CD4-positive, alpha-beta T cell treated with Interleukin-1 beta for 1 hour (primary cell): ENCODE measurements at regions not wholly inside any gene's neighbourhood (a gene's known extent, or its start where the extent isn't known, plus 50 kb on each side); places are given as distances from the start of the nearest gene placed in this dataset.

Source experiments
- DNase-seq, 2 donors: peaks; one replicate each; pipeline ENCODE4 v3.0.0-alpha.2; 2020 to 2022

DNA sequence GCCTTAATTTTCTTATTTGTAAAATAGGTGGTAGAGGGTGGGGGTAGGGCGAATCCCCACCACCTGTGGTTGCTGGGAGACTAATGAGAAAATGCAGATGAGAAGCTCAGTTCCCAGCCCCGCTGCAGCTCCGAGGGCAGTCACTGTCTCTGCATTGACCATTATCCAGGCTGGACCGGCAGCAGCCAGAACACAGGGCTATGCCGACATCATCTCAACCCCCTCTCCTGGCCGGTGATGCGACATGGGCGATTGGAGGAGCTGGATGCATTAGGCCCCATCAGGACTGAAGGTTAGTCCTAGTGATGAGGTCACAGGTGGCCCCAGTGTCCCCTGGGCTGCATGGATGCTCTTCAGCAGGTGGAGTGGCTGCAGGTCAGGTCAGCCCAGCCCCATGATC, 412.4 kb downstream of the CTTN start:
- no peak for DNase-seq

DNA sequence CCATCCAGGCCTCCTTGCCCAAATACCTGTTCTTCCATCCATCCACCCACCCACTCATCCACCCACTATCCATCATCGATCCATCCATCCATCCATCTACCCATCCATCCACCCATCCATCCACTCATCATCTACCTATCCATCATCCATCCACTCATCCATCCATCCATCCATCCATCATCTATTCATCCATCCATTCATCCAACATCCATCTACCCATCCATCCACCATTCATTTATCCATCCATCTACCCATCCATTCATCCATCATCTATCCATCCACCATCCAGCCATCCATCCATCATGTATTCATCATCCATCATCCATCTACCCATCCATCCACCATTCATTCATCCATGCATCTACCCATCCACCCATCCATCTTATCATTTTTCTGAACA, 413.2 kb downstream of the CTTN start:
- no peak for DNase-seq

GRCh38 chr11:70811915-70812314, 413.6 kb downstream of the CTTN start:
- no peak for DNase-seq

DNA sequence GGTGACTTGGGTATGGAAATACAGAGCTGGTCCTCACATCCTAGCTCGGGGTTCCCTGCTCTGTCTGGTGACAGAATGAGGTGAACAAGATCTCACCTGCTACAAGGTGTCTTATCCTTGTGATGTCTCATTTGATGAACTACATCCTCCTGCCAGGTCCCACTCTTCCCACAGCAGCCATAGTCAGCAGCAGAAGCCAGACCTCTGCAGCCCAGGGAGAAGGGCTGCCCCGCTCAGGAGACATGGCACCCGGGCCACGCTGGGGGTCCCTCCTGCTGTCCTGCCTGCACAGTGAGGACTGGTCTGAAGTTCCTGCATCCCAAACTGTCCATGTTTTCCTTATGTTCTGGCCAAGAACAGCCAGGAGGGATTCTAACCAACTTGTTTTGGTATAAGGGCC, 414.1 kb downstream of the CTTN start:
- no peak for DNase-seq

- no peak for DNase-seq
These were observed 415.3 kb downstream of the CTTN start for GRCh38 chr11:70813651-70814050.

DNA sequence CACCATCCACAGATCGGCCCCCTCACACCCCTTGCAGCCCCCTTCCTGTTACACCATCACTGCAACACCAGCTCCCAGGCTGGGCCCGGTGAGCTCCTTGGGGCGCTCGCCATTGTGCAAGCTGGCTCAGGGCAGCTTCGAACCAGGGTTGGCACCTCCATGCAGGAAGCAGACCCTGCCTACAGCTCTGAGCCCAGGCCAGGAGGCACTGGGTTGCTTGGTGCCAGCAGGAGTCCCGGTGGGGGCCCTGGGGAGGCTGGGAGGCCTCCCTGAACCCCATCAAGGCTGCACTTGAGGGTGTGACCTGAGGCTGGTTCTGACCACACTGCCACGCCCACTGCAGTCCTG, 417.1 kb downstream of the CTTN start:
- DNase-seq = no peak

DNA sequence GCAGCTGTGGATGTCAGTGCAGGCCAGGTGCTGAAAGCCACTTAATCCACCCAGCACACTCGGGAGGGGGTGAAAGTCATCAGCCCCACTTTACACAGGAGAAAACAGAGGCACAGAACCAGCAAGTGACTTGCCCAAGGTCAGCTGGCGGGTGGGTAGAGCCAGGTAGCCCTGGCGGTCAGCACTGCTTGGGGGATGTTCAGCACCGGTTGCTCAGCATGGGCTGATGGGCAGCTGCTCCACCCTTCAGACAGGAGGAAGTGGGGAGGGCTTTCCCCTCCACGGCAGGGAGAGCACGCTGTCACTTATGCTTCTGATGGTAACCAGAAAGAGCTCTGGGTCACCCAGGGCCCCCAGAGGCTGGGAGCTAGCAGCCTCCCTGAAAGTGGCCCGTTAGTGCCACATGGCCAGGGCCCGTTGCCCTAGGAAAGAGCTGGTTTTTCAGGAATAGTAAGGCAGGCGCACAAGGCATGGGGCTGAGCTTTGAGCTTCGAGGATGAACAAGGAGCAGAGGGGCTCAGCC, 417.9 kb downstream of the CTTN start:
- no peak for DNase-seq

- DNase-seq = no peak
These were observed 420.0 kb downstream of the CTTN start for GRCh38 chr11:70818351-70818750.

DNA sequence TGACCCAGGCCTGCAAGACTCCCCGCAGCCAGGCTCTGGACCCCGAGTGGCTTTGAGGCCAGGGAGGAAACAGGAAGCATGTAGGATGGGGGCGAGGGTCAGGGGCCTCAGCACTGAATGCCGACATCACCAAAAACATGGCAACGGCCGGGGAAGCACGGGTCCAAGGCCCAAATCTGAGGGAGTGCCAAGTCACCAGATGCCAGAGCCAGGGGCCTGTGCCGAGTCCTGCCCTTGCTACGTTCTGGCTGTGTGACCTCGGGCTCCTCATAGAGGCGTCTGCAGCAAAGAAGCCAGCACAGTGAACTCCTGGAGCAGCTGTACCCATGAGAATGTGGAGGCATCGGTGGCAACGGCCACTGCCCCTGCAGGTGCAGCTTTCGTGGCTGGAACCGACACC, 420.7 kb downstream of the CTTN start:
- DNase-seq = no peak

DNA sequence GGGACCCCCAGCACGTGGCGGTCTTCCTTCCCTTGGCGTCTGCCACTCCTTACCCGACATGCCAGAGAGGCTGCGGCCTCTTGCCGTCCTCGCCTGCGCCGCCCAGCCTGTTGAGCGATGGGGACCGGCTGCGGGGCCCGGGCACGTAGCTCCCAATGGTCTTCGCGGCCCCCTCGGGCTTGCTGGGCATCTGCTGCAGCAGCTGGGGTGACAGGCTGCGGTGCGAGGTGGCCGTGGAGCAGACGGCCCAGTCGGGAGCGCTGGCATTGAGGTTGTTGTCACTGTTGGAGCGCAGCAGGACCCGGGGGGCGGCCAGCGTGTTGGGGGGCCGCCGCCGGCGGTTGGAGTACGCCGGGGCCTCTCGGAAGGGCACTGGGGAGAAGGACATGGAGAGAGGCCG, 422.0 kb downstream of the CTTN start:
- DNase-seq = no peak

DNA sequence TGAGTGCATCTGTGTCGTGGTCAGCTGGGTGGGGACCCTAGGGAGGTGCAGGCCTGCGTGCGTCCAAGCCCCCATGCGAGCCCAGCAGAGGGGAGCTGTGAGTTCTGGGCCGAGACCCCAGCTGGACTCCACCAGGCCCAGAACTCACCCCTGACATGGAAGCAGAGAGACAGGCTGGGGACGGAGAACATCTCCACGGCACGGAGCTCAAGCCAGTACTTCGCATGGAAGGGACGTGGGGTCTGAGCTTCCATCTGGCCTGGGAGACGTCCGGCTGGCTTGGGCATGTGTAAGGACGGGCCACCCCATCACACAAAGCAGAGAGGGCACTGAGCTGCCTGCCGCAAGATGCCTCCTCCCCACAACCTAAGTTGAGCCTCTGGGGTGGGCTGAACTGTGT, 422.4 kb downstream of the CTTN start:
- DNase-seq = no peak

DNA sequence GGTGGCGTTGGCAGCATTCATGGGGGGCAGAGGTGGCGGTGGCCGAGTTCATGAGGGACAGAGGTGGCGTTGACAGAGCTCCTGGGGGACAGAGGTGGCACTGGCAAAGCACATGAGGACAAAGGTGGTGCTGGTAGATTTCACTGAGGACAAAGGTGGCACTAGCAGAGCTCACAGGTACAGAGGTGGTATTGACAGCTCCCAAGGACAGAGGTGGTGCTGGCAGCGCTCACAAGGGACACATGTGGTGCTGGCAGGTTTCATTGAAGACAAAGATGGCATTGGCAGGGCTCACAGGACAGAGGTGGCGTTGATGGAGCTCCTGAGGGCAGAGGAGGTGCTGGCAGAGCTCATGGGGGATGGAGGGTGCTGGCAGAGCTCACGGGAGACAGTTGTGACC, 425.4 kb downstream of the CTTN start:
- no peak for DNase-seq

DNA sequence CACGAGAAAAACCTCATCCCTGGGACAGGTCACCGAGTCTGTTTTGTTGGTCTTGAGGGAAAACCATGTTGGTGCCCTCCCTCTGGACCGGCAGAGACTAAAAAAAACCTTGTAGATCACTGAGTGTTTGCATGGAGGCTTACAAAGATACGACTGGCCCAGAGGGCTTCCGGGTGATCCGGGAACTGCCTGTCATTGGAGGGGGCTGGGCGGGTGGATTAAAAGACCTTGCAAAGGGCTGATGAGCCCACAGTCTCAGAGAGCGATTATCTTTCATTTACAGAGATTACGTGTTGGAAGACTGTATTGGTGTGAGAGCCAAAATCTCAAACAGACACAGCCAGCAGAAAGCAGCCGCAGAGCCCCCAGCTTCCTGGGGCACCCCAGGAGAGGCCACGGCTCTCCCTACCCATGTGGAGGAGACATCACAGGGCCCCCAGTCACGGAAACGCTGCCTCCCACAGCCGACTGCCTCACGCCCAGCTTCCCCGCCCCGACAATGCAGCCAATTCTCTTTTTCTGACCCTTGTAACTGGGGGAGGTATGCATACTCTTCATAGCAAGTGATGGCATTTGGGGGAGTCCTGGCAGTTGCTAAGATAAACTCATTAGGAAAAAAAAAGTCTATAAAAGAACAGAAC, 426.4 kb downstream of the CTTN start:
- no peak for DNase-seq

DNA sequence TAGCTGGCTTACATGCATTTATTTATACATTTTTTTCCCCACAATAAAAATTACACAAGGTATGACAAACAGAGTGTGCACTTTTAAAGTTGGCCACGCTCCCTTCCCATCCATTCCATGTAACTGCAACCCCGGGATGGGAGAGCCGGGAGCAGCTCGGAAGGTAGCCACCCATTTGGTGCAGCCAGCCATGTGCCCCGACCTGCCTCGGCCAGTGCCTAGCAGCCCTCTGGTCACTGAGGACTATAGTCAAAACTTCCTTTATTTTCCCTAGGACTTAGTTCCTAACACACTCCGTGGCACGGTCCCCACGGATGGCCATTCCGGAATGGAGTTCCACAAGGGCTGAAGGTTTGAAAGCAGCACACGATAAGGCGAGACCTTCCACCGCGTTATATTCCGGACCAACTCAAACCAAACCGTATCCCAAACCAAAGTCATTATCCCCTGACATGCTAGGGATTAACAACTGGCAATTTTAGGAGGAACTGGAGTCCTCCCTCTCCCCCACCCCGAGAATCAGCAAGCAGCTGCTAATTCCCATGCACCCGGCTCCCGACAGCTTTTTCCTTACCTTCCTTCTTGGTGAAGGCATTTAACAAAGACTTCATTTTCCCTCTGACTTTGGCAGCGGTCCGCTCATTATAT, 426.4 kb downstream of the SHANK2 start:
- DNase-seq = no peak

- DNase-seq = no peak
These were observed 425.6 kb downstream of the SHANK2 start for GRCh38 chr11:70826541-70827335.

DNA sequence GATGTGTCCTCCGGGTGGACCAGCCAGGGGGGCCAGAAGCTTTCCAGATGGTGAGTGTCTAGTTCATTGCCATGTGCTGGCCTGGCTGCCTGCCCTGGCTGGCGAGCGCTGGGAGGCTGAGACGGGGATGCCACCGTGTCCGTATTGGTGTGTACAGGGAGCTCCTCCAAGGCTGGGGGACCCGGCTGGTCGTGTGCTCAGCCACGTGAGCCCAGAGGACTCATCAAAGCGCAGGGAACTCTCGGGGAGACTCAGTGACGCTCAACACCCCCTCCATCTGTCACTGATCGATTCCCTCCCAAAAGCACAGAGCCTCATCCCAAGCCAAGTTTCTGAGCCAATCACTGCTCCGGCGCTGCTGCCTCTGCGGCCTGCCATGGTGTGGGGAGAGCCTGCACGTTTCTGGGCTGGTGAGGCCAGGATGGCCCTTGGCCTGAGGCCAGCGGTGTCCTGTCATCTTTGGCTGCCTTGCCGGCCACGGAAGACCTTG, 423.7 kb downstream of the SHANK2 start:
- no peak for DNase-seq

DNA sequence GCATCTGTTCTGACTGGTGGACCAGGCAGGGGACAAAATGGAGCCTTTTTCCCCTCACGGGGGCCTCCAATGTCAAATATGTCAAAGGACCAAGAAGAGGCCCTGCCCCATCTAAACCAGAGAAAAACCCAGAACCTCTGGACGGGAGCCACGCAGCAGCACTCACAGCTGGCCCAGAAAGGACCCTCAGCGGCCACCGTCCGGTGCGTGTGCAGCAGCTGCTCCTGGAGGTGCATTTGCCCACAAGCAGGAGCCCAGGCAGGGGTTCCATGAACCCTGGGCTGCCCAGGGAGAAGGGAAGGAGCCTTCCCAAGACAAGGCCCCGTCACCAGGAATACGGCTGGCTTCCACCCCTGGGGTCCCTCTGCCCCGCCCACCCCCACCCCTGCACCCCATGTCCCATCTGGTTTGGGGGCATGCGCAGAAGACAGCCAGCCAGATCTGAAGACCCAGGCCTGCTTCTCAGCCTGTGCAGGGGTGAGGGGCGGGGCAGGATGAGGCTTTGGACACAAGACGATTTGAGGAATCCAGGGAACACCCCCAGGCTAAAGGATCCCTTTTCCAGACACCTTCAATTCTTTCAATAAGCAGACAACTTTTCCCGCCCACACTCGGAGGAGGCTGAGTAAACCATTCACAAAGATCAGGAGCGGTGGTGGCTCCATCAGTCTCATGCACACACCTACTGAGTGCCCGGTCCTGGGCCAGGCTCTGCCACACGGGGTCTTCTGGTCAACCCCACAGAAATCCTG, 423.1 kb downstream of the SHANK2 start:
- DNase-seq = no peak

DNA sequence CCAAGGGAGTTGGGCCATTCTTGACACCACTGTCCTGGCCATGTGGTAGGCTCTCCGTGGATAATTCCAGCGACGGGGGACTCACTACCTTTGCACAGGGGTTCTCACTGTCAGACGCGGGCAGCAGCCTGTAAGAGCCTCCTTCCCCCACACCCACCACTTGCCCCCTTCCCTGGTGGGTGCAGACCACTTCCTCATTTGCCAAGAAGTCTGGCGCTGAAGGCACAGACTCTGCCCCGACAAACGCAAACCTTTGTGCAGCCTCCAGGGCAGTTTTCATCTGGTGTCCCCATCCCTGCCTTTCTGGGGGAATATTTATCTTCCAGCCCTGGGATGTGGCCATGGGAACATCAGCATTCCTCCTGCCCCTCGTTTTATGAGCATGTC, 422.5 kb downstream of the SHANK2 start:
- no peak for DNase-seq

DNA sequence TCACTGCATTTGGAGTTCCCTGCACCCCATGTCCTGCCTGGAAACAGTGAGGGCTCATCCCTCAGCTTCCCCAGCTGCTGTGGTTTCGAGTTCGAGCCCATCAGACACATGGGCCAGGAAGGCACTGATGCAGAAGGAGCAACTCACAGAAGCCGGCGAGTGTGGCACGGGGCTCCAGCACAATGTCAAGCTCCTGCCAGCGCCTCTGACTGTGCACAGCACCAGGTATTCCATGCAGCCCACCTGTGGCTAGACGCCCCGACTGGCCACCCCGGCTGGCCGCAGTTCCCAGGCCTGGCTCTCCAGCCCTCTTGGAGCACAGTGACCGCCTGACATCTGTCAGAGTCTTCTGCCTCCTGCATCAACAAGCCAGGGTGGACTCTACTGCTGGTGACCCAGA, 419.4 kb downstream of the SHANK2 start:
- DNase-seq = no peak

GRCh38 chr11:70833554-70833953, 418.8 kb downstream of the SHANK2 start:
- no peak for DNase-seq

- no peak for DNase-seq
These were observed 418.0 kb downstream of the SHANK2 start for GRCh38 chr11:70834277-70834940.

- DNase-seq = no peak
These were observed 417.3 kb downstream of the SHANK2 start for GRCh38 chr11:70834984-70835560.
